Mucosa of stomach (tissue), 1 donor: ENCODE measurements at regions not wholly inside any gene's neighbourhood (a gene's known extent, or its start where the extent isn't known, plus 50 kb on each side); places are given as distances from the start of the nearest gene placed in this dataset.

Experiments
- H3K27me3 ChIP-seq: one replicate; pipeline ENCODE4 v1.7.0; 2013; ENCODE audit warnings: mild to moderate bottlenecking, low read length; ENCODE audit not compliant: control insufficient read depth, insufficient read depth
- H3K36me3 ChIP-seq: one replicate; pipeline ENCODE4 v1.7.0; 2013; ENCODE audit warnings: low read length; ENCODE audit not compliant: control insufficient read depth, insufficient read depth
- H3K4me1 ChIP-seq: one replicate; pipeline ENCODE4 v1.7.0; 2013; ENCODE audit warnings: mild to moderate bottlenecking, low read length; ENCODE audit not compliant: control insufficient read depth, insufficient read depth
- H3K4me3 ChIP-seq: one replicate; pipeline ENCODE4 v1.7.0; 2013; ENCODE audit warnings: low read length
- H3K9ac ChIP-seq: one replicate; pipeline ENCODE4 v1.7.0; 2013; ENCODE audit warnings: mild to moderate bottlenecking, low read length, moderate library complexity
- H3K9me3 ChIP-seq: one replicate; pipeline ENCODE4 v1.7.0; 2013; ENCODE audit warnings: mild to moderate bottlenecking, low read length, moderate library complexity; ENCODE audit not compliant: control insufficient read depth
- donor health status: Pancreatic carcinoma.

- no peak overlapping the region for H3K4me3 ChIP-seq
- H3K36me3 ChIP-seq: no peaks in the 10 kb centered on the region
Observed at GRCh38 chr22:48945621-48946458, 881.8 kb downstream of the BRD1 start.

GRCh38 chr22:48944751-48945620 is 882.7 kb downstream of the BRD1 start:
- no peak overlapping the region for H3K9ac ChIP-seq
- H3K4me3 ChIP-seq: no peak overlapping the region

More at GRCh38 chr22:48945621-48946458, 881.8 kb downstream of the BRD1 start:
- H3K4me1 ChIP-seq: no peaks in the 10 kb centered on the region
- no peak overlapping the region for H3K9ac ChIP-seq
- no peaks in the 10 kb centered on the region for H3K27me3 ChIP-seq
- H3K9me3 ChIP-seq: no peaks in the 10 kb centered on the region

GRCh38 chr22:48944433-48944750 is 883.3 kb downstream of the BRD1 start:
- Histone ChIP-seq H3K4me1 (no peaks in the 10 kb centered on the region), H3K27me3 (no peaks in the 10 kb centered on the region), H3K9ac (no peak overlapping the region), H3K36me3 (no peaks in the 10 kb centered on the region), H3K4me3 (no peak overlapping the region), H3K9me3 (no peaks in the 10 kb centered on the region)

More at GRCh38 chr22:48944751-48945620, 882.7 kb downstream of the BRD1 start:
- no peaks in the 10 kb centered on the region for H3K27me3 ChIP-seq
- H3K9me3 ChIP-seq: no peaks in the 10 kb centered on the region
- no peaks in the 10 kb centered on the region for H3K36me3 ChIP-seq
- no peaks in the 10 kb centered on the region for H3K4me1 ChIP-seq

GRCh38 chr22:48943567-48944432 is 883.9 kb downstream of the BRD1 start:
- Histone ChIP-seq H3K9ac (no peak overlapping the region), H3K4me3 (no peak overlapping the region), H3K4me1 (no peaks in the 10 kb centered on the region), H3K36me3 (no peaks in the 10 kb centered on the region), H3K9me3 (no peaks in the 10 kb centered on the region), H3K27me3 (no peaks in the 10 kb centered on the region)

DNA sequence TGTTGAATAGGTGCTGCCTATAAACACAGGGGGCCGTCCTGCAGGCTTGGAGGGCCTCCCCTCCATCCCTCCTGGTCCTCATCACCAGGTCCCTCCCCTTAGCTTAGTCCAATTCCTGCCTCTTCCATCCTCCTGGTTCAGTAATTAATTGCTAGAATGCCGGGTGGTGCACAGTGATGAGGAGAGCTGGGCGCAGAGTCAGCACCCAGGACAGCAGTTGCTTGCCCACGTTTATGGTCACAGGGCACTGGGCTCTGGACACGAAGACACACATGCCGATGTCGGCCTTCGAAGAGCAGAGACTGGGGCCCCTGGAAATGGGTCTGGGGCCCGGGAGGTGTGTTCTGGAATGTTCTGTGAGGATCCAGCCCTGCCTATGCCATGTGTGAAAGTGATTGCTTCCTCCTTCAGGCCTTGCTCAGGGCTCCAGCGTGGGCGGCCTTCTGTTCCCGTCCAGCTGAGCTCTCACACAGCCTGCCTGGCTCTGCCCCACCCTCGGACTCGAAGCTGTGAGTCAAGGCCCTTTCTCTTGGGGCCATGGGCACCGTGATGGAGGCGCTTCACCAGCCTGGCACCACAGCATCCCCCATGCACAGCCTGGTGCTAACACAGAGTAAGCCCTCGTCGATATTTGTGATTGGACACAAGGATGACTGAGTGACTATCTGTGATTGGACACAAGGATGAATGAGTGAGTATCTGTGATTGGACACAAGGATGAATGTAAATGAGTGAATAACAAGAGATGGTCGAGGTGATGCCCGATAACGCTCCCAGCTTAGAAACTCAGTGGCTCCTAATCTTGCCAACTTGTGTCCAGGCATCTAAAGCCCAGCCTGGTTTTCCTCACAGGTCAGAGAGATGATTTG is 884.7 kb downstream of the BRD1 start:
- Histone ChIP-seq H3K27me3 (no peaks in the 10 kb centered on the region), H3K36me3 (no peaks in the 10 kb centered on the region), H3K4me3 (no peak overlapping the region), H3K9me3 (no peaks in the 10 kb centered on the region), H3K4me1 (no peaks in the 10 kb centered on the region), H3K9ac (no peak overlapping the region)

DNA sequence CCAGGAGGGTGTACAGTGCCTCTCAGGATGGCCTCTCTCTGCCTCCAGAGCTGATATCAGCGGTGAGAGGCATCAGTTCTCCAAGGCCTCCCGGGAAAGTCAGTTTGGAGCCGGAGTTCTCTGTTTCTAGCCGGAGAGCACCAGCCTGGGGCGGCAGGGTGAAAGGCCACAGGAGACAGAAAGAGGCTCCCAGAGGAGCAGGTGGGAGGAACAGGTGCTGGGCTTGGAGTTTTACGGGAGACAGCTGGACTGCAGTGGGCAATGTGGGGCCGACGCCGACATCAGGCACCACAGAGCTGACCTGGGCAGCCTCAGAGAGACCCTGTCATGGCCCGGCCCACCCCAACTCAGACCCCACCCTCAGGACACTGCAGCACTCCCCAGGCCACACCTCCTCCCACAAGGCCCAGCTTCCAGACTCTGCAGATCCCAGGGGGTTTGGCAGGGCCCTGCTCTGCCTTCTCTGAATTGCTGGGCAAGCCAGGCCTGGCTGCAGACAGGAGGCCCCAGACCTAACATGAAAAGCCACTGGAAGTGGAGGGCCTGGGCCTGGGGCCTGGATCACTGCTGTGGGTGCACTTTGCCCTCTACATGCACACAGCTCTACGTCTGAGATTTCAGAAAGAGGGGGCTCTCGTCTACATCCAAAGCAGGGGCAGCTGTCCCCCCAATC is 885.6 kb downstream of the BRD1 start:
- Histone ChIP-seq H3K36me3 (no peaks in the 10 kb centered on the region), H3K4me1 (no peaks in the 10 kb centered on the region), H3K9me3 (no peaks in the 10 kb centered on the region), H3K27me3 (no peaks in the 10 kb centered on the region), H3K4me3 (no peak overlapping the region), H3K9ac (no peak overlapping the region)

- H3K4me1 ChIP-seq: no peaks in the 10 kb centered on the region
- no peaks in the 10 kb centered on the region for H3K27me3 ChIP-seq
- no peaks in the 10 kb centered on the region for H3K9me3 ChIP-seq
Observed at GRCh38 chr22:48941033-48941902, 886.4 kb downstream of the BRD1 start.

GRCh38 chr22:48940266-48941032 is 887.2 kb downstream of the BRD1 start:
- H3K36me3 ChIP-seq: no peaks in the 10 kb centered on the region
- H3K9me3 ChIP-seq: no peaks in the 10 kb centered on the region
- no peak overlapping the region for H3K4me3 ChIP-seq
- H3K27me3 ChIP-seq: no peaks in the 10 kb centered on the region
- H3K9ac ChIP-seq: no peak overlapping the region
- no peaks in the 10 kb centered on the region for H3K4me1 ChIP-seq

More at GRCh38 chr22:48941033-48941902, 886.4 kb downstream of the BRD1 start:
- Histone ChIP-seq H3K9ac (no peak overlapping the region), H3K36me3 (no peaks in the 10 kb centered on the region), H3K4me3 (no peak overlapping the region)

- Histone ChIP-seq H3K9ac (no peak overlapping the region), H3K4me3 (no peak overlapping the region), H3K27me3 (no peaks in the 10 kb centered on the region), H3K9me3 (no peaks in the 10 kb centered on the region), H3K4me1 (no peaks in the 10 kb centered on the region), H3K36me3 (no peaks in the 10 kb centered on the region)
Observed at GRCh38 chr22:48939441-48940265, 888.0 kb downstream of the BRD1 start.
